ENCODE measurements at regions not wholly inside any gene's neighbourhood (a gene's known extent, or its start where the extent isn't known, plus 50 kb on each side); places are given as distances from the start of the nearest gene placed in this dataset.

DNA sequence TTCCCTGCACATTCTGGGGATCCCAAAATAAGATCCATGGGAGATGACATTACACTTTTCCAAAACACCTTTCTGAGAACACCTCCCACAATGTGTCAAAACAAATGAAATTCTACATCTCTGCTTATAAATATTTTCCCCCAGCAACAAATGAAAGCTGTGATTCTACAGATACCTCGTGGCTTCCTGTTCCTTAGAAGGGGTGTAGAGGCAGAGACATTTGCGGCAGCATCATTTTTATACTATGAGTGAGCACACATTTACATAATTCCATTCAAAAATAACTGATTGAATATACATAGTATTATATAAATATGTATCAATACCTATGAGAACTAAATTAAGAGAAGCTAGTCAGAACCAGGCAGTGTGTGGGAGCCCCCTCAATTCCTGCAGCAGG is 213.9 kb upstream of the JARID2 start:
- Histone ChIP-seq H3K27me3 (ENCODE audit: control insufficient read depth, insufficient read depth, low read length) (no peaks in the 10 kb centered on the region), H3K4me3 (ENCODE audit: low read depth, low read length) (no peak overlapping the region), H3K36me3 (ENCODE audit: control insufficient read depth, insufficient read depth, low read length) (no peaks in the 10 kb centered on the region)
- TF ChIP-seq, protein P1, sequence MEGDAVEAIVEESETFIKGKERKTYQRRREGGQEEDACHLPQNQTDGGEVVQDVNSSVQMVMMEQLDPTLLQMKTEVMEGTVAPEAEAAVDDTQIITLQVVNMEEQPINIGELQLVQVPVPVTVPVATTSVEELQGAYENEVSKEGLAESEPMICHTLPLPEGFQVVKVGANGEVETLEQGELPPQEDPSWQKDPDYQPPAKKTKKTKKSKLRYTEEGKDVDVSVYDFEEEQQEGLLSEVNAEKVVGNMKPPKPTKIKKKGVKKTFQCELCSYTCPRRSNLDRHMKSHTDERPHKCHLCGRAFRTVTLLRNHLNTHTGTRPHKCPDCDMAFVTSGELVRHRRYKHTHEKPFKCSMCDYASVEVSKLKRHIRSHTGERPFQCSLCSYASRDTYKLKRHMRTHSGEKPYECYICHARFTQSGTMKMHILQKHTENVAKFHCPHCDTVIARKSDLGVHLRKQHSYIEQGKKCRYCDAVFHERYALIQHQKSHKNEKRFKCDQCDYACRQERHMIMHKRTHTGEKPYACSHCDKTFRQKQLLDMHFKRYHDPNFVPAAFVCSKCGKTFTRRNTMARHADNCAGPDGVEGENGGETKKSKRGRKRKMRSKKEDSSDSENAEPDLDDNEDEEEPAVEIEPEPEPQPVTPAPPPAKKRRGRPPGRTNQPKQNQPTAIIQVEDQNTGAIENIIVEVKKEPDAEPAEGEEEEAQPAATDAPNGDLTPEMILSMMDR (IDR thresholded peaks at IDR 0.05; ENCODE audit: insufficient read depth, low read length, severe bottlenecking), result no peak
- no peak for FAIRE-seq
- no peak for DNase-seq (ENCODE audit: low read depth)

DNA sequence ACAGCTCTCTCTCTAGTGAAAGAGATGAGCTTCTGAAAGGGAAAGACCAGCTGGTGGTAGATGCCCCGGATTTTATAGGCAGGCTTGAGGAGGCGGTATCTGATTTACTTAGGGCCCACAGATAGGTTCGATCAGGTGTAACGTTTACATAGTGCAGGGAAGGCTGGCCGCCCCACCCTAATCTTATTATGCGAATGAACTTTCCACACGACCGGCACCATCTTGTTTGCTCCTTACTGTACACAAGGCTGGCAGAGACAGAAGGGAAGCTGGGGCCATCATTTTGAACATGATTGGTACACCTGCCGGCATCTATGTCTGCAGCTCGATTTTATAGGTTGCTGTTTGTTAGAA is 212.0 kb upstream of the JARID2 start:
- FAIRE-seq (no peak), DNase-seq (ENCODE audit: low read depth) (no peak)
- Histone ChIP-seq H3K36me3 (ENCODE audit: control insufficient read depth, insufficient read depth, low read length) (no peaks in the 10 kb centered on the region), H3K27me3 (ENCODE audit: control insufficient read depth, insufficient read depth, low read length) (no peaks in the 10 kb centered on the region), H3K4me3 (ENCODE audit: low read depth, low read length) (no peak overlapping the region)
- TF ChIP-seq, protein P1 (IDR thresholded peaks at IDR 0.05; ENCODE audit: insufficient read depth, low read length, severe bottlenecking), result no peak

DNA sequence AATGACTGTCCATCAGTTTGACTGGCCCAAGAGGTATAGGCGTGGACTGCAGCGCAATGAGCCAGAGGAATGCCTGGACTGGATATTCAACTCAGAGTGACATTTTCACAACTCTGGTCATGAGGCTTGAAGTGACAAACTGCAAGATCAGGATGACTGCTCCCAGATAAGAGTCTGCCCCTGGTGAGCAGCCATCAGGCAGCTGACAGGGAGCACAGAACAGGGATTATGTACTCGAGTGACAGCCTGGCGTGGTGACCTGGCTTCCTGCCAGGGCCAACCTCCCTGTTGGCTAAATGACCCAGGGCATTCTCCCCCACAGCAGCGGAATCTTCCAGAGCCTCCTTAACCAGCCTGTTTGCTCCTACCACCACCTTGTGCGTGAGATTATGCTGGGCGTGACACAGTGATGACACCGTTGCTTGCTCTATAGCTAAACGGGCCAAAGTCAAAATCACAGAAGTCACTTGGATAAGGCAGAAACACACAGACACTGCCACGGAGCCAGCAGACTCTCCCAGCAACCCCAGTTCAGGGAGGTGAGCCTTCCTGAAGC is 209.1 kb upstream of the JARID2 start:
- Histone ChIP-seq H3K36me3 (ENCODE audit: control insufficient read depth, insufficient read depth, low read length) (no peaks in the 10 kb centered on the region), H3K27me3 (ENCODE audit: control insufficient read depth, insufficient read depth, low read length) (no peaks in the 10 kb centered on the region), H3K4me3 (ENCODE audit: low read depth, low read length) (no peak overlapping the region)
- DNase-seq (ENCODE audit: low read depth), result no peak
- TF ChIP-seq, protein P1 (IDR thresholded peaks at IDR 0.05; ENCODE audit: insufficient read depth, low read length, severe bottlenecking), result no peak
- no peak for FAIRE-seq

DNA sequence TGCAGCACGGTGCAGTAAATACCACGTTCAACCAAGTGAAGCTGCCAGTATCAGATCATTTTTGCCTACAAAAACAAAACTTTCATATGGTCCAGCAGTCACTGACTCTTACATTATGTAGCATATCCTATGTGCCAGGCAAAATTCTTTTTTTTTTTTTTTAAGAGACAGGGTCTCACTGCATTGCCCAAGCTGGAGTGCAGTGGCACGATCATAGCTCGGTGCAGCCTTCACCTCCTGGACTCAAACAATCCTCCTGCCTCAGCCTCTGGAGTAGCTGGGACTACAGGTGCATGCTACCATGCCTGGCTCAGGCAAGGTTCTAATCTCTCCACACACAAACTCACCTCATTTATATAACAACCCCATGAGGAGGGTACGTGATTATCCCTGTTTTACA is 208.6 kb upstream of the JARID2 start:
- no peak for DNase-seq (ENCODE audit: low read depth)
- FAIRE-seq, result no peak
- H3K4me3 ChIP-seq (ENCODE audit: low read depth, low read length), result no peak overlapping the region
- H3K36me3 ChIP-seq (ENCODE audit: control insufficient read depth, insufficient read depth, low read length), result no peaks in the 10 kb centered on the region
- H3K27me3 ChIP-seq (ENCODE audit: control insufficient read depth, insufficient read depth, low read length), result no peaks in the 10 kb centered on the region
- TF ChIP-seq, protein P1 (IDR thresholded peaks at IDR 0.05; ENCODE audit: insufficient read depth, low read length, severe bottlenecking), result no peak

DNA sequence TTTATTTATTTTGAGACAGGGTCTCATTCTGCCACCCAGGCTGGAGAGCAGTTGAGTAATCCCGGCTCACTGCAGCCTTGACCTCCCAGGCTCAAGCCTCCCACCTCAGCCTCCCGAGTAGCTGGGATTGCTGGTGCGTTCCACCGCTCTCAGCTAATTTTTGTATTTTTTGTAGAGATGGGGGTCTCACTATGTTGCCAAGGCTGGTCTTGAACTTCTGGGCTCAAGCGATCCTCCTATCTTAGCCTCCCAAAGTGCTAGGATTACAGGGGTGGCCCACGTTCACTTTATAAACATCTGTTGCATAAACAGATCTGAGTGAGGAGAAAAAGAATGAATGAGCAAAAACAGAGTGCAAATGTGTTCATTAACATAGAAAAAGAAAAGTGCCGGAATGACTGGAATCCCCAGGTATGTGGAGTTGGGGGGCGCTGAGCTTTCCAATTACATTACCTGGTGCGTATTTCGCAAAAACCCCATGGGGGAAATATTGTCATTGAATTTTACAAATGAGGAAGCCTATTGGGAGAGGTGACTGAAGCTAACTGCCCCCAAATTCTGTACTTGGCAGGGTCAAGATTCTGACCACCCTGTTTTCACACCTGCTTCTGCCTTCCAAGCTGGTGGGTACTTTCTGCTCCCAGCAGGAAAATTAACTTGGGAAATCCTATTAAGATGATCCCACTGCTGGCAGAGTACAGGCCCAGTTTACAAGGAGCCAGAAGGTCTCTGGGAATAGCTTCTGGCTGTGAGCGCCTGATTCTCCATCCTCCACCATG is 207.7 kb upstream of the JARID2 start:
- no peak for FAIRE-seq
- H3K36me3 ChIP-seq (ENCODE audit: control insufficient read depth, insufficient read depth, low read length), result no peaks in the 10 kb centered on the region
- TF ChIP-seq, protein P1 (IDR thresholded peaks at IDR 0.05; ENCODE audit: insufficient read depth, low read length, severe bottlenecking), result no peak

DNA sequence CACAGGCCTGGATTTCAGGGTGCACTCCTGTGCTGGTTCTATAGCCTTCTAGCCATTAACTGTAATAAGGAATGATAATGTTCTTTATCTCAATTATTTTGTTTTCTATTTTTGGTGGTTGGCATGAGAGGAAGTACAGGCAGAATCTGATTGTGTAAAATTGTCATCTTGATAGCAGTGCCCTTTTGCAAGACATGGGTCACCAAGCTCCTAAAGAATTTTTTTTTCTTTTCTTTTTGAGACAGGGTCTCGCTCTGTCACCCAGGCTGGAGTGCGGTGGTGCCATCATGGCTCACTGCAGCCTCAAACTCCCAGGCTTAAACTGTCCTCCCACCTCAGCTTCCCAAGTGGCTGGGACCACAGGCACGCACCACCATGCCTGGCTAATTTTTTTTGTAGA is 206.7 kb upstream of the JARID2 start:
- H3K27me3 ChIP-seq (ENCODE audit: control insufficient read depth, insufficient read depth, low read length), result no peaks in the 10 kb centered on the region
- TF ChIP-seq, protein P1 (IDR thresholded peaks at IDR 0.05; ENCODE audit: insufficient read depth, low read length, severe bottlenecking), result no peak
- H3K36me3 ChIP-seq (ENCODE audit: control insufficient read depth, insufficient read depth, low read length), result no peaks in the 10 kb centered on the region
- FAIRE-seq, result no peak
- no peak for DNase-seq (ENCODE audit: low read depth)
- no peak overlapping the region for H3K4me3 ChIP-seq (ENCODE audit: low read depth, low read length)

More for the DNA sequence above, 207.7 kb upstream of the JARID2 start:
- H3K4me3 ChIP-seq (ENCODE audit: low read depth, low read length), result no peak overlapping the region
- DNase-seq (ENCODE audit: low read depth), result no peak
- no peaks in the 10 kb centered on the region for H3K27me3 ChIP-seq (ENCODE audit: control insufficient read depth, insufficient read depth, low read length)
